ENCODE measurements at regions not wholly inside any gene's neighbourhood (a gene's known extent, or its start where the extent isn't known, plus 50 kb on each side); places are given as distances from the start of the nearest gene placed in this dataset.

- in situ Hi-C loops (cut with HindIII; ENCODE audit: low sequenced_read_pairs): no loop called here
- TF ChIP-seq, protein P1, sequence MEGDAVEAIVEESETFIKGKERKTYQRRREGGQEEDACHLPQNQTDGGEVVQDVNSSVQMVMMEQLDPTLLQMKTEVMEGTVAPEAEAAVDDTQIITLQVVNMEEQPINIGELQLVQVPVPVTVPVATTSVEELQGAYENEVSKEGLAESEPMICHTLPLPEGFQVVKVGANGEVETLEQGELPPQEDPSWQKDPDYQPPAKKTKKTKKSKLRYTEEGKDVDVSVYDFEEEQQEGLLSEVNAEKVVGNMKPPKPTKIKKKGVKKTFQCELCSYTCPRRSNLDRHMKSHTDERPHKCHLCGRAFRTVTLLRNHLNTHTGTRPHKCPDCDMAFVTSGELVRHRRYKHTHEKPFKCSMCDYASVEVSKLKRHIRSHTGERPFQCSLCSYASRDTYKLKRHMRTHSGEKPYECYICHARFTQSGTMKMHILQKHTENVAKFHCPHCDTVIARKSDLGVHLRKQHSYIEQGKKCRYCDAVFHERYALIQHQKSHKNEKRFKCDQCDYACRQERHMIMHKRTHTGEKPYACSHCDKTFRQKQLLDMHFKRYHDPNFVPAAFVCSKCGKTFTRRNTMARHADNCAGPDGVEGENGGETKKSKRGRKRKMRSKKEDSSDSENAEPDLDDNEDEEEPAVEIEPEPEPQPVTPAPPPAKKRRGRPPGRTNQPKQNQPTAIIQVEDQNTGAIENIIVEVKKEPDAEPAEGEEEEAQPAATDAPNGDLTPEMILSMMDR (IDR thresholded peaks at IDR 0.05; ENCODE audit: low read depth, low read length): no peak
- peak; percentile 31 for DNase-seq (ENCODE audit: low read depth, low spot score)
- H3K4me3 ChIP-seq (ENCODE audit: low read depth, low read length): no peak overlapping the region
Measured at GRCh38 chr12:28865776-28866175, 283.3 kb upstream of the FAR2 start.

DNA sequence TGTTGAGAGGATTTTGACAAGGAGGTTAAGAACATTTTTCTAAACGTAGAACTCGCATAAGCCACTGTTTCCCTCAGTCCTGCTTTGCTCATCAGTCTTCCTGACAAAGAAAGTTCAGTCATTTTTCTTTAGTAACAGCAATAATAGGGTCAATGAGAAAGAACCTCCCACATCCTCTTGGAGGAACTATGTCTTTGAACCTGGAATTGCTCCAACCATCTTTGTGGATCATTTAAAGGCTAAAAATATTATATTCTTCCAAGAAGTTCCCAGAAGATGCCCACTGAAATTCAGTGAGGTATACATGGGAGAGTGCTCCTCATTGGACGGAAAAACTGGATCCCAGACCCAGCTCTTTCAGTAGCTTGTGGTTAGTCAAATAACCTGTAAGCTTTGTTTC lies 282.8 kb upstream of the FAR2 start:
- in situ Hi-C loops (cut with HindIII; ENCODE audit: low sequenced_read_pairs): no loop called here
- TF ChIP-seq, protein P1 (IDR thresholded peaks at IDR 0.05; ENCODE audit: low read depth, low read length): no peak
- DNase-seq (ENCODE audit: low read depth, low spot score): no peak
- no peak overlapping the region for H3K4me3 ChIP-seq (ENCODE audit: low read depth, low read length)

DNA sequence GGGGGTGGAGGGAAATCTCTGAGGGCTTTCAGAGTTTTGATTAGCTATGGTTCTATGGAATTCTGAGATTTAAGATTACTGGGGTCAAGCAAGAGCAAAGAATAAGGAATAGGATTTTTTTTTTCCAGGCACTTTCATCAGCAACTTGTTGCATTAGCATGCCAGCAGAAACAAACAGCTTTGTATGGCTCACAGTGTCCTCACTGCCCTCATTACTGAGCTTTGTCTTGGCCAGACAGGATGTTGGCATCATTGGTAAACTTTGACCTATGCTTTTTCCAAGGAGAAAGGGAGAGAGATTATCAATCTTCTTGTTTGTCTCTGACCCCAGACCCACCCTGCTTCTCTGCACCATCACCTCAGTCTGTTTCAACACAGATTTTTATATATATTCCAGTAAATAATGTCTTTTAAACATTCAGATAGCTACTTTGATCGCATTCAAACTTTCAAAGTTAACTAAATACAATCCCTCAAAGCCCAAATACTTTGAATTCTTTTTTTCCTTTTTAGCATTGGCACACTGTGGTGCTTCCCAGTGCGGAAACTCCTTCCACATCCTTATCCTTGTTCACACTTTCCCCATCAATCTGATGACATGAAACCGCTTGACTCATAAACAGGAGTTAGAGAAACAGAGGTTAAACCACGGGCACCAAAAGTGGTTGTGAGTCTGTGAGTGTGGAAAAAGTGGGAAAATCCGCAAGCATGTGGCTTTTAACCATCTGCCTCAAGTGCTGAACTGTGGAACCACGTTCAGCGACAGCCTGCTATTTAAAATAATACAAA lies 282.2 kb upstream of the FAR2 start:
- peak; percentile 15 for DNase-seq (ENCODE audit: low read depth, low spot score)
- H3K4me3 ChIP-seq (ENCODE audit: low read depth, low read length): no peak overlapping the region
- TF ChIP-seq, protein P1 (IDR thresholded peaks at IDR 0.05; ENCODE audit: low read depth, low read length): no peak
- in situ Hi-C loops (cut with HindIII; ENCODE audit: low sequenced_read_pairs): no loop called here

DNA sequence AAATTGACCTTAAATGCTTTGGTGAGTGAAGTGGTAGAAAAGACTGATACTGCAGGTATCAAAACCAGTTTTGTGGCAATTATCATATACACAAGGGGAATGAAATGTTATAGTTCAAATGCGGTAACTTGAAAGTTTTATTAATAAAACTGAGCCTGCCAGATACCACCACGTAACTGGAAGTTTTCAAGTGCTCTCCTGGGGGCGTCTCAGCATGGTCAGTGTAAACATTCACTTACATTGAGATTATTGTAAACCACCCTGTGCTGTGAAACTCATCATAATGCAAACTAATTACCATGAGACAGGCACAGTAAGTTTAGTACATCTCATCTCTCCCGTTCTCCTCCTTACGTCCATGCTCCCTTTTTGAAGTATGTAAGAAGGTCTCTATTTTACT lies 280.7 kb upstream of the FAR2 start:
- in situ Hi-C loops (cut with HindIII; ENCODE audit: low sequenced_read_pairs): no loop called here
- no peak for DNase-seq (ENCODE audit: low read depth, low spot score)
- no peak overlapping the region for H3K4me3 ChIP-seq (ENCODE audit: low read depth, low read length)
- TF ChIP-seq, protein P1 (IDR thresholded peaks at IDR 0.05; ENCODE audit: low read depth, low read length): no peak

DNA sequence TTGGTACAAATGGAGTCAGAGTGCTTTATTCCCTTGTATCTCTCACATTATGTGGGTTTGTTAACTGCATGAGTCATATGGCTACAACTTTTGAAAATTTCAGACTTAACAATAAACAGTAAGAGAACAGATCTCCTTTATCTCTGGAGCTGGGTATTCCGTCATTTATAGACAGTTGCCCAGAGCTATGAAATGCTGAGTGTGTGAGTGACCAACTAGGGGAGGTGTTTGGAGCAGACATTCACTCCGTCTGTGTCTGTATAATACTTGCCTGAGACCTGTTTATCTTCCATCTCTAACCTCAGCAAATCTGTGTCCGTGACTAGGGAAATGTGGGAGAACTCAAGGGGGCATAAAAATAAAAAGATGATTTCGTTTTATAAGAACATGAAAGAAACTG lies 279.9 kb upstream of the FAR2 start:
- no peak overlapping the region for H3K4me3 ChIP-seq (ENCODE audit: low read depth, low read length)
- peak; percentile 88 for DNase-seq (ENCODE audit: low read depth, low spot score)
- TF ChIP-seq, protein P1 (IDR thresholded peaks at IDR 0.05; ENCODE audit: low read depth, low read length): no peak
- in situ Hi-C loops (cut with HindIII; ENCODE audit: low sequenced_read_pairs): no loop called here

DNA sequence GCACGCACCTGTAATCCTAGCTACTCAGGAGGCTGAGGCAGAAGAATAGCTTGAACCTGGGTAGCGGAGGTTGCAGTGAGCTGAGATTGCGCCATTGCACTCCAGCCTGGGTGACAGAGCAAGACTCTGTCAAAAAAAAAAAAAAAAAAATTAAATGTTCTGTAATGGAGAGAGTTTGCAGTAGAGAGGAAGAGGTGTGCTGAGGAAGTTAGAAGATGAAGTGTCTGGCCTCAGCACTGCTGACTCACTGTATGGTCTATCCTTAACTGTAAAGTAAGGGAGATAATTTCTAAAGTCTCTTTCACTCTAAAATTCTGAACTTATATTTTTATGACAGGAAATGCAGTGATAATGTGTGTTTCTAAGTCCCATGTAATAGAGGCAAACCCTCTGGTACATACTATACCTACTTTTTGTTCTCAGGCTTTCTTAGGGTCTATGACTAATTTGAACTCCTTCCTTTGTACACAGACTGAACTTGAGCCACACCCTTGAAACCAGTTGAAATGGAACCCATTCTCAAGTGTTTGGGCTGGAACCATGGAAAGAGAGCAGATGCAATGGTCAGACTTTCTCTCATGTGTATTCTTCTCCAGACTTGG lies 278.1 kb upstream of the FAR2 start:
- in situ Hi-C loops (cut with HindIII; ENCODE audit: low sequenced_read_pairs): no loop called here
- TF ChIP-seq, protein P1 (IDR thresholded peaks at IDR 0.05; ENCODE audit: low read depth, low read length): no peak
- H3K4me3 ChIP-seq (ENCODE audit: low read depth, low read length): no peak overlapping the region
- peak; percentile 20 for DNase-seq (ENCODE audit: low read depth, low spot score)
